WTC11 (cell line): ENCODE measurements at regions not wholly inside any gene's neighbourhood (a gene's known extent, or its start where the extent isn't known, plus 50 kb on each side); places are given as distances from the start of the nearest gene placed in this dataset.

Experiments
- ATAC-seq: fragments of 200-7000 bp; cut with Tn5 transposase; 2 replicates; pipeline ENCODE4 v1.10.0; 2021; ENCODE audit warnings: mild to moderate bottlenecking, moderate library complexity
- CTCF ChIA-PET: fragments of 300-600 bp; sonication (Branson Sonifier 250); formaldehyde crosslinking; loops from one replicate; lab custom pipeline; 2021; ENCODE audit warnings: antibody characterized with exemption; lab: Charles Lee
- POLR2A ChIA-PET: fragments of 350-600 bp; sonication (Branson Sonifier 250); formaldehyde crosslinking; loops from one replicate; lab custom pipeline; 2021; ENCODE audit warnings: antibody characterized with exemption; lab: Charles Lee
- DNase-seq: peaks from one replicate; pipeline ENCODE4 v3.0.0; 2021; ENCODE audit warnings: low spot score
- H3K27ac Mint-ChIP-seq: 2 replicates; pipeline ENCODE4 v1.8.0; 2021; ENCODE audit warnings: mixed read lengths
- H3K27me3 Mint-ChIP-seq: 2 replicates; pipeline ENCODE4 v1.8.0; 2021; ENCODE audit warnings: low read depth, mild to moderate bottlenecking, moderate library complexity, mixed read lengths
- H3K36me3 Mint-ChIP-seq: 2 replicates; pipeline ENCODE4 v1.8.0; 2021; ENCODE audit warnings: mixed read lengths
- H3K4me1 Mint-ChIP-seq: 2 replicates; pipeline ENCODE4 v1.8.0; 2022; ENCODE audit warnings: mixed read lengths
- H3K4me3 Mint-ChIP-seq: 2 replicates; pipeline ENCODE4 v1.8.0; 2021; ENCODE audit warnings: mild to moderate bottlenecking, moderate library complexity, mixed read lengths
- H3K9me3 Mint-ChIP-seq: 2 replicates; pipeline ENCODE4 v1.8.0; 2021; ENCODE audit warnings: mixed read lengths
- ATF3 ChIP-seq: sonication (generic); formaldehyde crosslinking; conservative IDR thresholded peaks from 2 replicates; pipeline ENCODE4 v1.8.1; 2022; ENCODE audit warnings: mild to moderate bottlenecking, missing genetic modification reagents
- ESRRA ChIP-seq: sonication (generic); formaldehyde crosslinking; IDR thresholded peaks from 2 replicates; pipeline ENCODE4 v1.8.1; 2022; ENCODE audit warnings: mild to moderate bottlenecking, missing genetic modification reagents, borderline replicate concordance
- ETV6 ChIP-seq: sonication (generic); formaldehyde crosslinking; IDR thresholded peaks from 2 replicates; pipeline ENCODE4 v1.8.1; 2022; ENCODE audit warnings: mild to moderate bottlenecking, missing genetic modification reagents
- FOXP1 ChIP-seq: sonication (generic); formaldehyde crosslinking; IDR thresholded peaks from 2 replicates; pipeline ENCODE4 v1.8.0; 2022; ENCODE audit warnings: missing genetic modification reagents, mild to moderate bottlenecking, moderate library complexity, borderline replicate concordance
- IRF1 ChIP-seq: sonication (generic); formaldehyde crosslinking; IDR thresholded peaks from 2 replicates; pipeline ENCODE4 v1.8.0; 2023; ENCODE audit warnings: missing genetic modification reagents
- MAX ChIP-seq: sonication (generic); formaldehyde crosslinking; IDR thresholded peaks from 2 replicates; pipeline ENCODE4 v1.8.0; 2022; ENCODE audit warnings: mild to moderate bottlenecking, missing genetic modification reagents
- NFE2L1 ChIP-seq: sonication (generic); formaldehyde crosslinking; IDR thresholded peaks from 2 replicates; pipeline ENCODE4 v1.8.1; 2023; ENCODE audit warnings: missing genetic modification reagents
- NR2C2 ChIP-seq: sonication (generic); formaldehyde crosslinking; IDR thresholded peaks from 2 replicates; pipeline ENCODE4 v1.8.0; 2022; ENCODE audit warnings: mild to moderate bottlenecking, missing genetic modification reagents
- OVOL2 ChIP-seq: fragments of 250-450 bp; sonication (Bioruptor Pico); IDR thresholded peaks from 2 replicates; pipeline ENCODE4 v1.9.0; 2021; ENCODE audit warnings: mild to moderate bottlenecking, borderline replicate concordance
- RELA ChIP-seq: sonication (generic); formaldehyde crosslinking; IDR thresholded peaks from 2 replicates; pipeline ENCODE4 v1.8.1; 2022; ENCODE audit warnings: missing genetic modification reagents, mild to moderate bottlenecking, borderline replicate concordance
- SMAD3 ChIP-seq: sonication (generic); formaldehyde crosslinking; IDR thresholded peaks from 2 replicates; pipeline ENCODE4 v1.8.0; 2022; ENCODE audit warnings: missing genetic modification reagents, mild to moderate bottlenecking, borderline replicate concordance
- SOX15 ChIP-seq: fragments of 250-450 bp; sonication (Bioruptor Pico); IDR thresholded peaks from 2 replicates; pipeline ENCODE4 v1.9.0; 2021; ENCODE audit warnings: mild to moderate bottlenecking
- SP1 ChIP-seq: sonication (generic); formaldehyde crosslinking; conservative IDR thresholded peaks from 2 replicates; pipeline ENCODE4 v1.8.1; 2022; ENCODE audit warnings: missing genetic modification reagents
- STAT6 ChIP-seq: sonication (generic); formaldehyde crosslinking; conservative IDR thresholded peaks from 2 replicates; pipeline ENCODE4 v1.8.1; 2023; ENCODE audit warnings: mild to moderate bottlenecking, low read depth, missing genetic modification reagents, moderate library complexity
- TEAD1 ChIP-seq: sonication (generic); formaldehyde crosslinking; IDR thresholded peaks from 2 replicates; pipeline ENCODE4 v1.8.0; 2022; ENCODE audit warnings: mild to moderate bottlenecking, missing genetic modification reagents
- USF2 ChIP-seq: sonication (generic); formaldehyde crosslinking; IDR thresholded peaks from 2 replicates; pipeline ENCODE4 v1.8.1; 2023; ENCODE audit warnings: mild to moderate bottlenecking, missing genetic modification reagents, moderate library complexity
- ZBTB21 ChIP-seq: sonication (generic); formaldehyde crosslinking; IDR thresholded peaks from 2 replicates; pipeline ENCODE4 v1.8.1; 2023; ENCODE audit warnings: mild to moderate bottlenecking, missing genetic modification reagents, borderline replicate concordance
- ZMAT4 ChIP-seq: fragments of 250-450 bp; sonication (Bioruptor Pico); IDR thresholded peaks from 2 replicates; pipeline ENCODE4 v1.9.0; 2021; ENCODE audit warnings: mild to moderate bottlenecking
- ZNF121 ChIP-seq: sonication (generic); formaldehyde crosslinking; IDR thresholded peaks from 2 replicates; pipeline ENCODE4 v1.8.0; 2023; ENCODE audit warnings: missing genetic modification reagents
- ZNF219 ChIP-seq: sonication (generic); formaldehyde crosslinking; IDR thresholded peaks from 2 replicates; pipeline ENCODE4 v1.8.0; 2023; ENCODE audit warnings: missing genetic modification reagents, mild to moderate bottlenecking, borderline replicate concordance
- ZNF396 ChIP-seq: fragments of 250-450 bp; sonication (Bioruptor Pico); IDR thresholded peaks from 2 replicates; pipeline ENCODE4 v1.8.0; 2021; ENCODE audit warnings: mild to moderate bottlenecking, moderate library complexity, borderline replicate concordance
- ZNF423 ChIP-seq: fragments of 250-450 bp; sonication (Bioruptor Pico); IDR thresholded peaks from 2 replicates; pipeline ENCODE4 v2.1.2; 2022; ENCODE audit warnings: mild to moderate bottlenecking, moderate library complexity
- ZNF671 ChIP-seq: fragments of 250-450 bp; sonication (Bioruptor Pico); IDR thresholded peaks from 2 replicates; pipeline ENCODE4 v1.8.0; 2021; ENCODE audit warnings: mild to moderate bottlenecking

GRCh38 chr20:7291323-7291943, 523.9 kb downstream of the BMP2 start (continued):
- no peak for TF ChIP-seq ZMAT4 (CRISPR knock-in tag)
- TF ChIP-seq ZBTB21 (CRISPR knock-in tag), result no peak
- TF ChIP-seq IRF1 (CRISPR knock-in tag), result no peak
- no peak for TF ChIP-seq ZNF671
- no peak for TF ChIP-seq FOXP1 (CRISPR knock-in tag)
- no peak for TF ChIP-seq SOX15 (CRISPR knock-in tag)
- TF ChIP-seq ZNF219 (CRISPR knock-in tag), result no peak
- TF ChIP-seq OVOL2 (CRISPR knock-in tag), result no peak
- TF ChIP-seq, all 79 proteins: peak for 0

- Mint-ChIP-seq H3K4me1 (peaks cover 12% of the 10 kb centered on the region), H3K36me3 (no peaks in the 10 kb centered on the region), H3K4me3 (no peak overlapping the region), H3K27ac (no peak overlapping the region), H3K9me3 (no peaks in the 10 kb centered on the region), H3K27me3 (no peaks in the 10 kb centered on the region)
- ChIA-PET CTCF (no interaction called here), POLR2A (no interaction called here)
- no peak for TF ChIP-seq ATF3 (CRISPR knock-in tag)
- no peak for TF ChIP-seq USF2 (CRISPR knock-in tag)
- no peak for TF ChIP-seq MAX (CRISPR knock-in tag)
- TF ChIP-seq NFE2L1, result no peak
- no peak for TF ChIP-seq ZNF396
- no peak for TF ChIP-seq ESRRA (CRISPR knock-in tag)
- TF ChIP-seq ZNF423 (CRISPR knock-in tag), result no peak
- no peak for TF ChIP-seq SMAD3 (CRISPR knock-in tag)
- no peak for TF ChIP-seq ZNF121
- ATAC-seq (no peak), DNase-seq (no peak)
Observed at GRCh38 chr20:7291946-7292345, 524.5 kb downstream of the BMP2 start.

- CTCF ChIA-PET, result interaction anchor here (1.5 kb wide), 1 partner anchor 9 kb away, joined by 9 read pairs; no protein-coding TSS in a partner anchor
- POLR2A ChIA-PET, result no interaction called here
- Mint-ChIP-seq H3K4me1 (peaks cover 12% of the 10 kb centered on the region), H3K4me3 (no peak overlapping the region), H3K36me3 (no peaks in the 10 kb centered on the region), H3K27ac (no peak overlapping the region), H3K27me3 (no peaks in the 10 kb centered on the region), H3K9me3 (peaks cover under 1% of the 10 kb centered on the region; the same call in 1 of the 2 replicates)
- ATAC-seq (no peak), DNase-seq (no peak)
- no peak for TF ChIP-seq RELA (CRISPR knock-in tag)
- TF ChIP-seq TEAD1 (CRISPR knock-in tag), result no peak
Observed at GRCh38 chr20:7294816-7295360, 527.4 kb downstream of the BMP2 start.

- ATAC-seq, result no peak
- ChIA-PET CTCF (interaction anchor here (1.6 to 3.5 kb wide), 2 partner anchors 16 to 17 kb away, joined by 3 to 25 read pairs; no protein-coding TSS in a partner anchor), POLR2A (no interaction called here)
- H3K27ac Mint-ChIP-seq, result peak overlapping the region; percentile 26; the same call in 1 of the 2 replicates
- H3K4me1 Mint-ChIP-seq, result peaks cover 27% of the 10 kb centered on the region
- no peaks in the 10 kb centered on the region for H3K27me3 Mint-ChIP-seq
- no peak for DNase-seq
- no peak overlapping the region for H3K4me3 Mint-ChIP-seq
- peaks cover 5% of the 10 kb centered on the region for H3K36me3 Mint-ChIP-seq
- peaks cover 8% of the 10 kb centered on the region for H3K9me3 Mint-ChIP-seq
- TF ChIP-seq STAT6 (CRISPR knock-in tag) (no peak), ETV6 (CRISPR knock-in tag) (no peak), NR2C2 (CRISPR knock-in tag) (no peak), ZNF423 (CRISPR knock-in tag) (no peak), SP1 (CRISPR knock-in tag) (no peak), ZMAT4 (CRISPR knock-in tag) (no peak)
Observed at GRCh38 chr20:7301807-7302206, 534.3 kb downstream of the BMP2 start.
